Stimulated activated CD4-positive, alpha-beta T cell treated with anti-CD3 and anti-CD28 coated beads, Interleukin-2, amount 100 ng/mL, for 24 hours (primary cell): ENCODE measurements at regions not wholly inside any gene's neighbourhood (a gene's known extent, or its start where the extent isn't known, plus 50 kb on each side); places are given as distances from the start of the nearest gene placed in this dataset.
"Not testable (repeated sequence)": the region's sequence is repeated elsewhere in the genome, so short reads cannot be mapped to it uniquely, and the experiment has no call there.

Source experiments
- DNase-seq, 2 donors: peaks; one replicate each; pipeline ENCODE4 v3.0.0-alpha.2; 2020

- DNase-seq: no peak
Measured at GRCh38 chrX:128929271-128930057, 593.8 kb downstream of the SMARCA1 start.

GRCh38 chrX:128928636-128929035 lies 594.7 kb downstream of the SMARCA1 start:
- no peak for DNase-seq

GRCh38 chrX:128927363-128927762 lies 595.9 kb downstream of the SMARCA1 start:
- DNase-seq: no peak

- no peak for DNase-seq
Measured at GRCh38 chrX:128906753-128907152, 616.5 kb downstream of the SMARCA1 start.

GRCh38 chrX:128901018-128901417 lies 622.3 kb downstream of the SMARCA1 start:
- no peak for DNase-seq

- DNase-seq: no peak
Measured at GRCh38 chrX:128897621-128898020, 625.7 kb downstream of the SMARCA1 start.

GRCh38 chrX:128891554-128891953 lies 631.7 kb downstream of the SMARCA1 start:
- DNase-seq: no peak

GRCh38 chrX:128884430-128884829 lies 638.9 kb downstream of the SMARCA1 start:
- no peak for DNase-seq

GRCh38 chrX:128883650-128884049 lies 639.6 kb downstream of the SMARCA1 start:
- no peak for DNase-seq

- no peak for DNase-seq
Measured at GRCh38 chrX:128870361-128870760, 652.9 kb downstream of the SMARCA1 start.

GRCh38 chrX:128862557-128862956 lies 660.7 kb downstream of the SMARCA1 start:
- DNase-seq: no peak

GRCh38 chrX:128848374-128848773 lies 674.9 kb downstream of the SMARCA1 start:
- DNase-seq: no peak

- DNase-seq: no peak
Measured at GRCh38 chrX:128846385-128846784, 676.9 kb downstream of the SMARCA1 start.

- DNase-seq: no peak
Measured at GRCh38 chrX:128818690-128819089, 704.6 kb downstream of the SMARCA1 start.

GRCh38 chrX:128816919-128817318 lies 706.4 kb downstream of the SMARCA1 start:
- DNase-seq: no peak

GRCh38 chrX:128807367-128807766 lies 715.9 kb downstream of the SMARCA1 start:
- DNase-seq: no peak

GRCh38 chrX:128805236-128805635 lies 718.1 kb downstream of the SMARCA1 start:
- DNase-seq: no peak

GRCh38 chrX:128804828-128805227 lies 718.5 kb downstream of the SMARCA1 start:
- DNase-seq: no peak

- no peak for DNase-seq
Measured at GRCh38 chrX:128800138-128800537, 723.2 kb downstream of the SMARCA1 start.

- not testable (repeated sequence) for DNase-seq
Measured at GRCh38 chrX:128783139-128783538, 730.9 kb upstream of the ACTRT1 start.

- peak; percentile 13 to 15 for DNase-seq
Measured at GRCh38 chrX:128781506-128781905, 729.3 kb upstream of the ACTRT1 start.

- no peak for DNase-seq
Measured at GRCh38 chrX:128780934-128781333, 728.7 kb upstream of the ACTRT1 start.

GRCh38 chrX:128769495-128769894 lies 717.3 kb upstream of the ACTRT1 start:
- no peak for DNase-seq

- no peak for DNase-seq
Measured at GRCh38 chrX:128759745-128760144, 707.5 kb upstream of the ACTRT1 start.

GRCh38 chrX:128759177-128759576 lies 707.0 kb upstream of the ACTRT1 start:
- no peak for DNase-seq
